Breast epithelium (tissue), 4 donors: ENCODE measurements at regions not wholly inside any gene's neighbourhood (a gene's known extent, or its start where the extent isn't known, plus 50 kb on each side); places are given as distances from the start of the nearest gene placed in this dataset.

Source experiments
- DNase-seq, 2 donors: peaks; one replicate each; pipeline ENCODE4 v3.0.0-alpha.2; 2019; ENCODE audit warnings: low spot score in 2 of 2
- H3K27ac ChIP-seq, 2 donors: fragments of 200-600 bp; sonication (generic) in 1 of 2; one replicate each; pipeline ENCODE4 v1.5.1; 2016 to 2019; ENCODE audit warnings: mild to moderate bottlenecking in 1 of 2
- H3K27me3 ChIP-seq, 2 donors: fragments of 200-600 bp; sonication (generic) in 1 of 2; one replicate each; pipeline versions ENCODE4 v1.5.1 to v1.6.0; 2017 to 2019; ENCODE audit warnings: control low read depth in 1 of 2, mild to moderate bottlenecking in 1 of 2
- H3K36me3 ChIP-seq: fragments of 200-600 bp; one replicate; pipeline ENCODE4 v1.5.1; 2019
- H3K4me1 ChIP-seq, 2 donors: fragments of 200-600 bp; sonication (generic); one replicate each; pipeline ENCODE4 v1.5.1; 2016 to 2019; ENCODE audit warnings: control low read depth in 1 of 2
- H3K4me3 ChIP-seq, 3 donors: fragments of 200-600 bp; sonication (generic); 1 replicate in 2 of 3; 2 replicates in 1 of 3; pipeline ENCODE4 v1.5.1; 2016 to 2019; ENCODE audit warnings: mild to moderate bottlenecking in 3 of 3, moderate library complexity in 2 of 3
- H3K9me3 ChIP-seq, 2 donors: fragments of 200-600 bp; sonication (generic) in 1 of 2; one replicate each; pipeline ENCODE4 v1.5.1; 2016 to 2019; ENCODE audit warnings: control low read depth in 1 of 2
- CTCF ChIP-seq, 3 donors: fragments of 450-650 bp; IDR thresholded peaks; one replicate each; pipeline ENCODE4 v1.5.1; 2016 to 2017; ENCODE audit warnings: antibody characterized with exemption in 3 of 3, mild to moderate bottlenecking in 3 of 3, moderate library complexity in 3 of 3
- POLR2A ChIP-seq: fragments of 450-650 bp; IDR thresholded peaks from one replicate; pipeline ENCODE4 v1.6.1; 2016; ENCODE audit warnings: antibody characterized with exemption, mild to moderate bottlenecking, moderate library complexity
- POLR2AphosphoS5 ChIP-seq, 3 donors: sonication (generic); formaldehyde crosslinking; IDR thresholded peaks; one replicate each; pipeline ENCODE4 v1.6.1; 2017; ENCODE audit warnings: antibody characterized with exemption in 3 of 3
- intact Hi-C: fragments of 100-400 bp; cut with DNase I; formaldehyde crosslinking; loops from one replicate; pipeline ENCODE4 v1.15.1; 2023; ENCODE audit warnings: low total_unique reads

GRCh38 chr2:128809880-128810279 is 491.2 kb upstream of the HS6ST1 start:
- intact Hi-C loops: no loop called here
- Histone ChIP-seq H3K36me3 (no peaks in the 10 kb centered on the region), H3K4me3 (no peak overlapping the region), H3K4me1 (no peaks in the 10 kb centered on the region), H3K9me3 (no peaks in the 10 kb centered on the region), H3K27ac (no peak overlapping the region), H3K27me3 (no peaks in the 10 kb centered on the region)
- DNase-seq: no peak
- TF ChIP-seq CTCF (IDR thresholded peaks at IDR 0.05) (no peak), POLR2A (no peak), POLR2AphosphoS5 (IDR thresholded peaks at IDR 0.05) (no peak)

- no peaks in the 10 kb centered on the region for H3K36me3 ChIP-seq
- intact Hi-C loops: no loop called here
- no peak for DNase-seq
- TF ChIP-seq POLR2A (no peak), POLR2AphosphoS5 (IDR thresholded peaks at IDR 0.05) (no peak), CTCF (IDR thresholded peaks at IDR 0.05) (no peak)
- H3K4me3 ChIP-seq: no peak overlapping the region
- H3K9me3 ChIP-seq: no peaks in the 10 kb centered on the region
- H3K4me1 ChIP-seq: no peaks in the 10 kb centered on the region
- H3K27ac ChIP-seq: no peak overlapping the region
- H3K27me3 ChIP-seq: no peaks in the 10 kb centered on the region
Measured at GRCh38 chr2:128812183-128812940, 493.7 kb upstream of the HS6ST1 start.

- H3K27ac ChIP-seq: no peak overlapping the region
- intact Hi-C loops: no loop called here
- no peaks in the 10 kb centered on the region for H3K4me1 ChIP-seq
- H3K36me3 ChIP-seq: no peaks in the 10 kb centered on the region
- DNase-seq: no peak
- H3K4me3 ChIP-seq: no peak overlapping the region
- TF ChIP-seq POLR2AphosphoS5 (IDR thresholded peaks at IDR 0.05): no peak
- no peak for TF ChIP-seq POLR2A
- TF ChIP-seq CTCF (IDR thresholded peaks at IDR 0.05): no peak
- H3K27me3 ChIP-seq: no peaks in the 10 kb centered on the region
- H3K9me3 ChIP-seq: no peaks in the 10 kb centered on the region
Measured at GRCh38 chr2:128813352-128814034, 494.8 kb upstream of the HS6ST1 start.

- H3K36me3 ChIP-seq: no peaks in the 10 kb centered on the region
- H3K9me3 ChIP-seq: no peaks in the 10 kb centered on the region
- DNase-seq: no peak
- no peaks in the 10 kb centered on the region for H3K4me1 ChIP-seq
- H3K27ac ChIP-seq: no peak overlapping the region
- no peak overlapping the region for H3K4me3 ChIP-seq
- no peak for TF ChIP-seq CTCF (IDR thresholded peaks at IDR 0.05)
- H3K27me3 ChIP-seq: no peaks in the 10 kb centered on the region
- intact Hi-C loops: no loop called here
Measured at GRCh38 chr2:128815248-128815647, 496.6 kb upstream of the HS6ST1 start.

- Histone ChIP-seq H3K36me3 (no peaks in the 10 kb centered on the region), H3K4me1 (no peaks in the 10 kb centered on the region), H3K4me3 (no peak overlapping the region), H3K27me3 (peaks cover 0 to 3% of the 10 kb centered on the region in 2 donors), H3K27ac (no peak overlapping the region), H3K9me3 (no peaks in the 10 kb centered on the region)
- DNase-seq: no peak
- intact Hi-C loops: no loop called here
- no peak for TF ChIP-seq CTCF (IDR thresholded peaks at IDR 0.05)
- TF ChIP-seq POLR2AphosphoS5 (IDR thresholded peaks at IDR 0.05): no peak
- no peak for TF ChIP-seq POLR2A
Measured at GRCh38 chr2:128817171-128817570, 498.5 kb upstream of the HS6ST1 start.
